Astrocyte (in vitro differentiated cells and primary cell): ENCODE measurements at regions not wholly inside any gene's neighbourhood (a gene's known extent, or its start where the extent isn't known, plus 50 kb on each side); places are given as distances from the start of the nearest gene placed in this dataset.
"Not testable (repeated sequence)": the region's sequence is repeated elsewhere in the genome, so short reads cannot be mapped to it uniquely, and the experiment has no call there.

Experiments
- DNase-seq: peaks from one replicate; pipeline ENCODE4 v3.0.0-alpha.2; 2010; ENCODE audit warnings: low read depth
- FAIRE-seq: peaks from 2 replicates; lab custom pipeline; 2011; peaks lifted over from hg19 to GRCh38; lab: Jason Lieb, UNC
- H2AFZ ChIP-seq: 2 replicates; pipeline ENCODE4 v1.6.0; 2012; ENCODE audit warnings: low read depth, low read length, inconsistent platforms
- H3K27ac ChIP-seq: 2 replicates; pipeline ENCODE4 v1.5.1; 2011; ENCODE audit warnings: low read depth, low read length, inconsistent platforms
- H3K27me3 ChIP-seq: 2 replicates; pipeline ENCODE4 v1.6.0; 2011; ENCODE audit warnings: low read length, inconsistent platforms; ENCODE audit not compliant: insufficient read depth
- H3K36me3 ChIP-seq: 2 replicates; pipeline ENCODE4 v1.5.1; 2011; ENCODE audit warnings: low read length, inconsistent platforms; ENCODE audit not compliant: insufficient read depth
- H3K4me1 ChIP-seq: 2 replicates; pipeline ENCODE4 v1.5.1; 2011; ENCODE audit warnings: low read length, inconsistent platforms; ENCODE audit not compliant: insufficient read depth
- H3K4me2 ChIP-seq: 2 replicates; pipeline ENCODE4 v1.6.0; 2012; ENCODE audit warnings: low read length, inconsistent platforms
- H3K4me3 ChIP-seq: 2 replicates; pipeline ENCODE4 v1.5.1; 2011; ENCODE audit warnings: low read depth, mild to moderate bottlenecking, low read length, inconsistent platforms; ENCODE audit not compliant: insufficient read depth
- H3K79me2 ChIP-seq: 2 replicates; pipeline ENCODE4 v1.6.0; 2012; ENCODE audit warnings: mild to moderate bottlenecking, low read length, inconsistent platforms; ENCODE audit not compliant: insufficient read depth
- H3K9ac ChIP-seq: 2 replicates; pipeline ENCODE4 v1.6.0; 2012; ENCODE audit warnings: mild to moderate bottlenecking, low read length, inconsistent platforms
- H3K9me3 ChIP-seq: 2 replicates; pipeline ENCODE4 v1.5.1; 2012; ENCODE audit warnings: low read depth, mild to moderate bottlenecking, low read length, inconsistent platforms; ENCODE audit not compliant: insufficient read depth
- H4K20me1 ChIP-seq: 2 replicates; pipeline ENCODE4 v1.6.0; 2012; ENCODE audit warnings: low read length, inconsistent platforms; ENCODE audit not compliant: insufficient read depth
- H3K27ac Mint-ChIP-seq: one replicate; pipeline ENCODE4 v1.8.0; 2021; ENCODE audit warnings: mild to moderate bottlenecking, mixed read lengths; ENCODE audit not compliant: unreplicated experiment
- H3K27me3 Mint-ChIP-seq: one replicate; pipeline ENCODE4 v1.8.0; 2021; ENCODE audit warnings: low read depth, mixed read lengths; ENCODE audit not compliant: unreplicated experiment
- H3K36me3 Mint-ChIP-seq: one replicate; pipeline ENCODE4 v1.8.0; 2021; ENCODE audit warnings: low read depth, mixed read lengths; ENCODE audit not compliant: unreplicated experiment
- H3K4me1 Mint-ChIP-seq: one replicate; pipeline ENCODE4 v1.8.0; 2021; ENCODE audit warnings: low read depth, mixed read lengths; ENCODE audit not compliant: unreplicated experiment
- H3K4me3 Mint-ChIP-seq: one replicate; pipeline ENCODE4 v1.8.0; 2021; ENCODE audit warnings: mild to moderate bottlenecking, moderate library complexity, mixed read lengths; ENCODE audit not compliant: unreplicated experiment
- H3K9me3 Mint-ChIP-seq: one replicate; pipeline ENCODE4 v1.8.0; 2021; ENCODE audit warnings: mild to moderate bottlenecking, mixed read lengths; ENCODE audit not compliant: unreplicated experiment
- CTCF ChIP-seq: IDR thresholded peaks from 2 replicates; pipeline ENCODE4 v1.5.1; 2011; ENCODE audit warnings: low read depth, mild to moderate bottlenecking, inconsistent platforms, low read length, moderate library complexity; ENCODE audit not compliant: insufficient read depth
- EZH2 ChIP-seq: IDR thresholded peaks from 2 replicates; pipeline ENCODE4 v1.6.1; 2012; ENCODE audit warnings: mild to moderate bottlenecking, low read length, inconsistent platforms; ENCODE audit not compliant: insufficient read depth

DNA sequence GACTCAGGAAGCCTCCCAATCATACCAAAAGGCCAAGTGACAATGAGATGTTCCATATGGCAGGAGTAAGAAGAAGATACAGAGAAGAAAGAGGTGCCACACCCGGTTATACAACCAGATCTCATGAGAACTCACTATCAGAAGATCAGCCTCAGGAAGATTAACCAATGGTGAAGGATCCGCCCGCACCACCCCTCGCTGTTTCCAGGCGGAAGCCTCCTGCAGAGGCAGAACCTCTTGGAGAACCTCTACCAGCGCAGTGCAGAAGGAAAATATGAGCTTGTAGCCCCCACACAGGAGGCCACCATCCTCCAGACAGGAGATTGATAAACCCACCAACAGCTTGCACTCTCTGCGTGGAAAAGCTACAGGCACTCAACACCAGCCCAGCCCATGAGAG, 245.1 kb downstream of the POTED start:
- no peaks in the 10 kb centered on the region for H4K20me1 ChIP-seq
- no peak overlapping the region for H3K4me2 ChIP-seq
- Mint-ChIP-seq H3K36me3 (peaks cover 8% of the 10 kb centered on the region), H3K27ac (no peak overlapping the region), H3K4me1 (no peaks in the 10 kb centered on the region), H3K27me3 (no peaks in the 10 kb centered on the region), H3K9me3 (no peaks in the 10 kb centered on the region), H3K4me3 (no peak overlapping the region)
- no peaks in the 10 kb centered on the region for H3K9me3 ChIP-seq
- H3K79me2 ChIP-seq: no peaks in the 10 kb centered on the region
- no peak overlapping the region for H3K27ac ChIP-seq
- FAIRE-seq: no peak
- H3K9ac ChIP-seq: no peak overlapping the region
- no peaks in the 10 kb centered on the region for H3K36me3 ChIP-seq
- H2AFZ ChIP-seq: no peak overlapping the region
- TF ChIP-seq EZH2 (no peak), CTCF (no peak)
- no peaks in the 10 kb centered on the region for H3K4me1 ChIP-seq
- H3K4me3 ChIP-seq: no peak overlapping the region
- no peak for DNase-seq
- no peaks in the 10 kb centered on the region for H3K27me3 ChIP-seq

DNA sequence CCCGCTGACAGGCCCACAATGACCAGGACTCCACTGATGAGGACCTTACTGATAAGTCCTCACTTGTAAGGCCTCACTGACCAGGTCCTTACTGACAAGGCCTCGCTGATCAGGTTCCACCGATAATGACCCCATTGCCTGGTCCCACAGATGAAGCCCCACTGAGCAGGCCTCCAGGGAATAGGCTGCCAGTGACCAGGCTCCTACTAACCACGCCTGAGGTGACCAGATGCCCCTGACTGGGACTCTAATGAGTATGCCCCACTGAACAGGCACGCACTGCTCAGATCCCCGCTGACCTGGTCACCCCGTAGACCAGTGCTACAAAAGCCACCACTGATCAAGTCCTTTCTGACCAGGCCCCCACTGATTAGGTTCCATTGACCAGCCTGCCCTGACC, 241.2 kb downstream of the POTED start:
- not testable (repeated sequence) for H3K4me3 Mint-ChIP-seq, H3K4me1 Mint-ChIP-seq, H3K4me3 ChIP-seq, H3K9me3 ChIP-seq, H4K20me1 ChIP-seq, H3K4me2 ChIP-seq, H3K27me3 Mint-ChIP-seq, H3K36me3 Mint-ChIP-seq, H2AFZ ChIP-seq, H3K27me3 ChIP-seq, H3K79me2 ChIP-seq, DNase-seq, H3K27ac Mint-ChIP-seq, H3K36me3 ChIP-seq, H3K4me1 ChIP-seq, H3K27ac ChIP-seq, H3K9me3 Mint-ChIP-seq, H3K9ac ChIP-seq, FAIRE-seq

DNA sequence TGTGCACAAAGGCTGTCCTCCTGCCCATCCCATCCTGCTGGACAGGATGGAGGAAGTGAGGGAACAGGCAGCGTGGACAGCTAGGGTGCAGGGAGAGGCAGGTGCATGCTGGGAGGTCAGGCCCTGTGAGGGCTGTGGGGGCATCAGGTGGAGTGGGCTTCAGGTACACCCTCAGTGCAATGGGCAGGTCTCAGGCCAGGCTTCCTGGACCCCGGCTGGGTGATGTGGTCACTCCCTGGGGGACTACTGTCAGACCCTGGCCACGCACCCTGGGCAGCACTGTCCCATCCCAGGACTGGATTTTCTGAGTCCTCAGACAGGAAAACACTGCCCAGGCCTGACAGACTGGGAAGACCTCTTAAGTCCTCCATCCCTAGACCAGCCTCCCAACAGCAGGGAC, 239.9 kb downstream of the POTED start:
- not testable (repeated sequence) for H3K4me1 Mint-ChIP-seq, H3K36me3 ChIP-seq, H4K20me1 ChIP-seq, H3K36me3 Mint-ChIP-seq, H3K79me2 ChIP-seq, H3K4me3 Mint-ChIP-seq, H3K9me3 ChIP-seq, H3K27me3 ChIP-seq, H3K9me3 Mint-ChIP-seq, H3K27ac Mint-ChIP-seq, H3K4me2 ChIP-seq, H2AFZ ChIP-seq, H3K9ac ChIP-seq, H3K4me3 ChIP-seq, H3K4me1 ChIP-seq, FAIRE-seq, H3K27me3 Mint-ChIP-seq, DNase-seq, H3K27ac ChIP-seq

GRCh38 chr21:13846718-13847117, 237.1 kb downstream of the POTED start:
- H3K4me1 ChIP-seq, H3K27me3 Mint-ChIP-seq, H3K9ac ChIP-seq, H3K4me3 Mint-ChIP-seq, DNase-seq, H3K27ac Mint-ChIP-seq, H3K9me3 Mint-ChIP-seq, H3K36me3 ChIP-seq, FAIRE-seq, H3K36me3 Mint-ChIP-seq, H3K9me3 ChIP-seq, H3K4me2 ChIP-seq, H3K79me2 ChIP-seq, H3K27me3 ChIP-seq, H3K4me3 ChIP-seq, H3K4me1 Mint-ChIP-seq, H3K27ac ChIP-seq, H4K20me1 ChIP-seq, H2AFZ ChIP-seq: not testable (repeated sequence)

DNA sequence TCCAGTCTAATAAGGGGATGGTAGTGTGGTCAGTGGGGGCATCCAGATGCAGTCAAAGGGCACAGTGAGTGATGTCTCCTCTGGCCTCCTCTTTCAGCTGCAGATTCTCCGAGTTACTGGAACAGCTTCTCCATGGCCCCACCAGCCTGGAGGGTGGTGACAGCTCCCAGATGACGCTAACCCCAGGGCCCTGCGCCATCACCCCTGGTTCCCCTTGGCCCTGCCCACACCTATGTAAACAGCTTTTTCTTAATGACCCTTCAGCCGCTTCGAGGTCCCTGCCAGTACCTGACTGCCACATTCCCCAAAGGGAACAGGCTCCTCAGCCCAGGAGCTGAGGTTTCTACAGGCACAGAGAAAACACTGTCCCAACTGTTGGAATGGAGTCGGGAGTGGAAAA, 235.0 kb downstream of the POTED start:
- not testable (repeated sequence) for H2AFZ ChIP-seq, H3K4me3 Mint-ChIP-seq, H3K36me3 ChIP-seq, H3K27ac ChIP-seq, DNase-seq, H3K9me3 Mint-ChIP-seq, H3K4me1 ChIP-seq, H4K20me1 ChIP-seq, FAIRE-seq, H3K4me1 Mint-ChIP-seq, H3K27ac Mint-ChIP-seq, H3K79me2 ChIP-seq, H3K36me3 Mint-ChIP-seq, H3K9me3 ChIP-seq, H3K27me3 Mint-ChIP-seq, H3K27me3 ChIP-seq, H3K9ac ChIP-seq, H3K4me3 ChIP-seq, H3K4me2 ChIP-seq
